Liver (tissue), 8 donors: ENCODE measurements at regions not wholly inside any gene's neighbourhood (a gene's known extent, or its start where the extent isn't known, plus 50 kb on each side); places are given as distances from the start of the nearest gene placed in this dataset.

Source experiments
- DNase-seq: peaks from one replicate; pipeline ENCODE4 v3.0.0-alpha.2; 2017; ENCODE audit warnings: low spot score
- H3K27ac ChIP-seq, 2 donors: one replicate each; pipeline ENCODE4 v1.7.0; 2013; ENCODE audit warnings: inconsistent platforms in 2 of 2, low read length in 2 of 2, control low read depth in 1 of 2, low read depth in 1 of 2, mild to moderate bottlenecking in 1 of 2
- H3K27me3 ChIP-seq, 4 donors: one replicate each; pipeline versions ENCODE4 v1.6.1 to v1.7.0; 2013; ENCODE audit warnings: low read length in 3 of 4, inconsistent platforms in 1 of 4, mild to moderate bottlenecking in 1 of 4, moderate library complexity in 1 of 4; ENCODE audit not compliant: control insufficient read depth in 4 of 4, insufficient read depth in 4 of 4
- H3K36me3 ChIP-seq, 4 donors: one replicate each; pipeline versions ENCODE4 v1.6.1 to v1.7.0; 2013; ENCODE audit warnings: low read length in 3 of 4, mild to moderate bottlenecking in 3 of 4, low read depth in 1 of 4, moderate library complexity in 1 of 4; ENCODE audit not compliant: control insufficient read depth in 4 of 4, insufficient read depth in 3 of 4
- H3K4me1 ChIP-seq, 4 donors: one replicate each; pipeline versions ENCODE4 v1.6.1 to v1.7.0; 2013; ENCODE audit warnings: low read length in 3 of 4, mild to moderate bottlenecking in 3 of 4, moderate library complexity in 1 of 4; ENCODE audit not compliant: control insufficient read depth in 4 of 4, insufficient read depth in 4 of 4
- H3K4me3 ChIP-seq, 3 donors: one replicate each; pipeline versions ENCODE4 v1.6.1 to v1.7.0; 2013; ENCODE audit warnings: low read length in 3 of 3, control low read depth in 1 of 3, low read depth in 1 of 3, mild to moderate bottlenecking in 1 of 3
- H3K9ac ChIP-seq, 2 donors: one replicate each; pipeline ENCODE4 v1.7.0; 2013; ENCODE audit warnings: low read length in 2 of 2, mild to moderate bottlenecking in 2 of 2, moderate library complexity in 2 of 2, control low read depth in 1 of 2, low read depth in 1 of 2
- H3K9me3 ChIP-seq, 4 donors: one replicate each; pipeline versions ENCODE4 v1.6.1 to v1.7.0; 2013; ENCODE audit warnings: low read length in 3 of 4; ENCODE audit not compliant: control insufficient read depth in 4 of 4
- EGR1 ChIP-seq, 2 donors: IDR thresholded peaks; 2 replicates each; pipeline ENCODE4 v1.6.1; 2016 to 2018; ENCODE audit warnings: antibody characterized with exemption in 2 of 2, low read depth in 2 of 2
- FOXA1 ChIP-seq: IDR thresholded peaks from 2 replicates; pipeline ENCODE4 v1.6.1; 2016; ENCODE audit warnings: antibody characterized with exemption
- FOXA2 ChIP-seq: IDR thresholded peaks from 2 replicates; pipeline ENCODE4 v1.6.1; 2016; ENCODE audit warnings: antibody characterized with exemption
- GABPA ChIP-seq, 2 donors: IDR thresholded peaks in 1 of 2; conservative IDR thresholded peaks in 1 of 2; 2 replicates each; pipeline ENCODE4 v1.6.1; 2016; ENCODE audit warnings: antibody characterized with exemption in 2 of 2, mild to moderate bottlenecking in 1 of 2, moderate library complexity in 1 of 2
- HNF4A ChIP-seq, 2 donors: conservative IDR thresholded peaks; 2 replicates each; pipeline ENCODE4 v1.6.1; 2016; ENCODE audit warnings: antibody characterized with exemption in 2 of 2, mild to moderate bottlenecking in 2 of 2
- HNF4G ChIP-seq: IDR thresholded peaks from 2 replicates; pipeline ENCODE4 v1.6.1; 2016; ENCODE audit warnings: antibody characterized with exemption
- JUND ChIP-seq, 2 donors: IDR thresholded peaks; 2 replicates each; pipeline ENCODE4 v1.6.1; 2016; ENCODE audit warnings: antibody characterized with exemption in 2 of 2
- NR2F2 ChIP-seq: IDR thresholded peaks from 2 replicates; pipeline ENCODE4 v1.6.1; 2016; ENCODE audit warnings: antibody characterized with exemption
- RAD21 ChIP-seq, 2 donors: IDR thresholded peaks; 2 replicates each; pipeline ENCODE4 v1.6.1; 2016; ENCODE audit warnings: antibody characterized with exemption in 2 of 2, mild to moderate bottlenecking in 2 of 2
- SP1 ChIP-seq: IDR thresholded peaks from 2 replicates; pipeline ENCODE4 v1.6.1; 2018; ENCODE audit warnings: antibody characterized with exemption, mild to moderate bottlenecking
- TAF1 ChIP-seq: conservative IDR thresholded peaks from 2 replicates; pipeline ENCODE4 v1.6.1; 2016; ENCODE audit warnings: antibody characterized with exemption, mild to moderate bottlenecking
- WGBS: extraction: QIAGEN DNeasy Blood & Tissue Kit; methylation state at CpG from one replicate; pipeline ENCODE4 v1.1.7; 2013; 5-methylcytosine and 5-hydroxymethylcytosine counted together
- TF ChIP-seq, protein P1 (sequence below): fragments of 150-350 bp; IDR thresholded peaks from 2 replicates; pipeline ENCODE4 v1.5.1; 2017; ENCODE audit warnings: improper control_type of control experiment, low read depth, low read length; ENCODE audit not compliant: missing input control
- TF ChIP-seq, protein P2 (sequence below): IDR thresholded peaks from 2 replicates; pipeline ENCODE4 v1.6.1; 2016; ENCODE audit warnings: antibody characterized with exemption
- TF ChIP-seq, protein P3 (sequence below): IDR thresholded peaks from 2 replicates; pipeline ENCODE4 v1.6.1; 2016; ENCODE audit warnings: antibody characterized with exemption
- TF ChIP-seq, protein P4 (sequence below): IDR thresholded peaks from 2 replicates; pipeline ENCODE4 v1.6.1; 2016; ENCODE audit warnings: antibody characterized with exemption
- TF ChIP-seq, protein P5 (sequence below): IDR thresholded peaks from 2 replicates; pipeline ENCODE4 v1.6.1; 2016; ENCODE audit warnings: antibody characterized with exemption, mild to moderate bottlenecking
- donor health status: healthy.
- donor health status: healthy.
- donor health status: healthy.
- donor health status: healthy.
- donor health status: healthy.

DNA sequence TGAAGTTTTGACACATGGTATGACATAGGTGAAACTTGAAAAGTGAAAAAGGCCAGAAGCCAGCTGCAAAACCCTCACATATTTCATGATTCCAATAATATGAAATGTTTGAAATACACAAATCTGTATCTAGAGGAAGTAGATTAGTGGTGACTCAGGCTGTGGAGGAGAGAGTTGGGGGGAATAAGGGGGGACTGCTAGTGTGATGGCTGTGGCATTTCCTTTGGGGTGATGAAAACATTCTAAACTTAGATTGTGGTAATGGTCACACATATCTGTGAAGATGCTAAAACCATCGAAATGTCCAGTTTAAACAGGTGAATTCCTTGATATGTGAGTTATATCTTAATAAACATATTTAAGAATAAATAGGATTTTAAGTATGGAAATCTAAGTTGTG lies 343.5 kb upstream of the SFRP2 start:
- WGBS: 62% methylated on average over 1 of the region's 1 CpG
- no peaks in the 10 kb centered on the region for H3K36me3 ChIP-seq
- TF ChIP-seq HNF4A (conservative IDR thresholded peaks at IDR 0.05) (no peak), RAD21 (IDR thresholded peaks at IDR 0.05) (no peak), JUND (IDR thresholded peaks at IDR 0.05) (no peak), EGR1 (IDR thresholded peaks at IDR 0.05; ENCODE audit: low read depth in 2 of 2) (no peak), TAF1 (no peak), GABPA (IDR thresholded peaks at IDR 0.05 in 1 of 2, conservative IDR thresholded peaks at IDR 0.05 in 1 of 2) (no peak)
- TF ChIP-seq, protein P1, sequence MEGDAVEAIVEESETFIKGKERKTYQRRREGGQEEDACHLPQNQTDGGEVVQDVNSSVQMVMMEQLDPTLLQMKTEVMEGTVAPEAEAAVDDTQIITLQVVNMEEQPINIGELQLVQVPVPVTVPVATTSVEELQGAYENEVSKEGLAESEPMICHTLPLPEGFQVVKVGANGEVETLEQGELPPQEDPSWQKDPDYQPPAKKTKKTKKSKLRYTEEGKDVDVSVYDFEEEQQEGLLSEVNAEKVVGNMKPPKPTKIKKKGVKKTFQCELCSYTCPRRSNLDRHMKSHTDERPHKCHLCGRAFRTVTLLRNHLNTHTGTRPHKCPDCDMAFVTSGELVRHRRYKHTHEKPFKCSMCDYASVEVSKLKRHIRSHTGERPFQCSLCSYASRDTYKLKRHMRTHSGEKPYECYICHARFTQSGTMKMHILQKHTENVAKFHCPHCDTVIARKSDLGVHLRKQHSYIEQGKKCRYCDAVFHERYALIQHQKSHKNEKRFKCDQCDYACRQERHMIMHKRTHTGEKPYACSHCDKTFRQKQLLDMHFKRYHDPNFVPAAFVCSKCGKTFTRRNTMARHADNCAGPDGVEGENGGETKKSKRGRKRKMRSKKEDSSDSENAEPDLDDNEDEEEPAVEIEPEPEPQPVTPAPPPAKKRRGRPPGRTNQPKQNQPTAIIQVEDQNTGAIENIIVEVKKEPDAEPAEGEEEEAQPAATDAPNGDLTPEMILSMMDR: no peak
- TF ChIP-seq, protein P2, sequence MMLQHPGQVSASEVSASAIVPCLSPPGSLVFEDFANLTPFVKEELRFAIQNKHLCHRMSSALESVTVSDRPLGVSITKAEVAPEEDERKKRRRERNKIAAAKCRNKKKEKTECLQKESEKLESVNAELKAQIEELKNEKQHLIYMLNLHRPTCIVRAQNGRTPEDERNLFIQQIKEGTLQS: no peak
- TF ChIP-seq, protein P3, sequence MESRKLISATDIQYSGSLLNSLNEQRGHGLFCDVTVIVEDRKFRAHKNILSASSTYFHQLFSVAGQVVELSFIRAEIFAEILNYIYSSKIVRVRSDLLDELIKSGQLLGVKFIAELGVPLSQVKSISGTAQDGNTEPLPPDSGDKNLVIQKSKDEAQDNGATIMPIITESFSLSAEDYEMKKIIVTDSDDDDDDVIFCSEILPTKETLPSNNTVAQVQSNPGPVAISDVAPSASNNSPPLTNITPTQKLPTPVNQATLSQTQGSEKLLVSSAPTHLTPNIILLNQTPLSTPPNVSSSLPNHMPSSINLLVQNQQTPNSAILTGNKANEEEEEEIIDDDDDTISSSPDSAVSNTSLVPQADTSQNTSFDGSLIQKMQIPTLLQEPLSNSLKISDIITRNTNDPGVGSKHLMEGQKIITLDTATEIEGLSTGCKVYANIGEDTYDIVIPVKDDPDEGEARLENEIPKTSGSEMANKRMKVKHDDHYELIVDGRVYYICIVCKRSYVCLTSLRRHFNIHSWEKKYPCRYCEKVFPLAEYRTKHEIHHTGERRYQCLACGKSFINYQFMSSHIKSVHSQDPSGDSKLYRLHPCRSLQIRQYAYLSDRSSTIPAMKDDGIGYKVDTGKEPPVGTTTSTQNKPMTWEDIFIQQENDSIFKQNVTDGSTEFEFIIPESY: no peak
- TF ChIP-seq, protein P4, sequence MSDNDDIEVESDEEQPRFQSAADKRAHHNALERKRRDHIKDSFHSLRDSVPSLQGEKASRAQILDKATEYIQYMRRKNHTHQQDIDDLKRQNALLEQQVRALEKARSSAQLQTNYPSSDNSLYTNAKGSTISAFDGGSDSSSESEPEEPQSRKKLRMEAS: no peak

DNA sequence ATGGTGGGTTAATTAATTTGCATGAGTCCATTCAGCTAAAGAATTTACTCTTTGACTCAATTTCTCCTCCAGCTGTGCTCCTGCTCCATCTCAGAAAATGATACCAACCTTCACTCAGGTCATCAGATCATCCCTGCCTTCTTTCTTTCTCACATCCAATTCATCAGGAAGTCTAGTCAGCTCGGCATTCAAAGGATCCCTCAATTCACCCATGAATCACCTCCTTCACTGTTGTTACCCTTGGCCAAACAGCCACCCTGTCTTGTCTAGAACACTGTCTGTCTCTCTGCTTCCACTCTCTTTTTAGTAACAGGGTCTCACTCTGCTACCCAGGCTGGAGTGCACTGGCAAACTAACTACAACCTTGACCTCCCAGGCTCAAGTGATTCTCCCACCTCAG lies 337.4 kb upstream of the SFRP2 start:
- no peak for TF ChIP-seq HNF4G
- no peak for TF ChIP-seq FOXA2
- no peak for TF ChIP-seq FOXA1
- TF ChIP-seq JUND (IDR thresholded peaks at IDR 0.05): no peak
- TF ChIP-seq, protein P5, sequence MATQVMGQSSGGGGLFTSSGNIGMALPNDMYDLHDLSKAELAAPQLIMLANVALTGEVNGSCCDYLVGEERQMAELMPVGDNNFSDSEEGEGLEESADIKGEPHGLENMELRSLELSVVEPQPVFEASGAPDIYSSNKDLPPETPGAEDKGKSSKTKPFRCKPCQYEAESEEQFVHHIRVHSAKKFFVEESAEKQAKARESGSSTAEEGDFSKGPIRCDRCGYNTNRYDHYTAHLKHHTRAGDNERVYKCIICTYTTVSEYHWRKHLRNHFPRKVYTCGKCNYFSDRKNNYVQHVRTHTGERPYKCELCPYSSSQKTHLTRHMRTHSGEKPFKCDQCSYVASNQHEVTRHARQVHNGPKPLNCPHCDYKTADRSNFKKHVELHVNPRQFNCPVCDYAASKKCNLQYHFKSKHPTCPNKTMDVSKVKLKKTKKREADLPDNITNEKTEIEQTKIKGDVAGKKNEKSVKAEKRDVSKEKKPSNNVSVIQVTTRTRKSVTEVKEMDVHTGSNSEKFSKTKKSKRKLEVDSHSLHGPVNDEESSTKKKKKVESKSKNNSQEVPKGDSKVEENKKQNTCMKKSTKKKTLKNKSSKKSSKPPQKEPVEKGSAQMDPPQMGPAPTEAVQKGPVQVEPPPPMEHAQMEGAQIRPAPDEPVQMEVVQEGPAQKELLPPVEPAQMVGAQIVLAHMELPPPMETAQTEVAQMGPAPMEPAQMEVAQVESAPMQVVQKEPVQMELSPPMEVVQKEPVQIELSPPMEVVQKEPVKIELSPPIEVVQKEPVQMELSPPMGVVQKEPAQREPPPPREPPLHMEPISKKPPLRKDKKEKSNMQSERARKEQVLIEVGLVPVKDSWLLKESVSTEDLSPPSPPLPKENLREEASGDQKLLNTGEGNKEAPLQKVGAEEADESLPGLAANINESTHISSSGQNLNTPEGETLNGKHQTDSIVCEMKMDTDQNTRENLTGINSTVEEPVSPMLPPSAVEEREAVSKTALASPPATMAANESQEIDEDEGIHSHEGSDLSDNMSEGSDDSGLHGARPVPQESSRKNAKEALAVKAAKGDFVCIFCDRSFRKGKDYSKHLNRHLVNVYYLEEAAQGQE: no peak
- TF ChIP-seq NR2F2: no peak
- TF ChIP-seq, protein P2: no peak
- TF ChIP-seq, protein P1: no peak
- TF ChIP-seq HNF4A (conservative IDR thresholded peaks at IDR 0.05): no peak
- TF ChIP-seq, protein P3: no peak
- TF ChIP-seq GABPA (IDR thresholded peaks at IDR 0.05 in 1 of 2, conservative IDR thresholded peaks at IDR 0.05 in 1 of 2): no peak
- TF ChIP-seq SP1: no peak

More for the DNA sequence above, 343.5 kb upstream of the SFRP2 start:
- Histone ChIP-seq H3K4me1 (no peaks in the 10 kb centered on the region), H3K9ac (no peak overlapping the region), H3K4me3 (no peak overlapping the region), H3K27ac (no peak overlapping the region), H3K27me3 (peaks cover 0 to 4% (median 0%) of the 10 kb centered on the region in 4 donors), H3K9me3 (no peaks in the 10 kb centered on the region)
- DNase-seq: no peak

More for the DNA sequence above, 337.4 kb upstream of the SFRP2 start:
- no peak overlapping the region for H3K4me3 ChIP-seq
- 81% methylated on average over 1 of the region's 1 CpG for WGBS
- H3K9me3 ChIP-seq: no peaks in the 10 kb centered on the region
- no peak overlapping the region for H3K27ac ChIP-seq
- no peaks in the 10 kb centered on the region for H3K4me1 ChIP-seq
- no peaks in the 10 kb centered on the region for H3K36me3 ChIP-seq
- H3K9ac ChIP-seq: no peak overlapping the region
- H3K27me3 ChIP-seq: no peaks in the 10 kb centered on the region
- DNase-seq: no peak
